HEK293 (cell line): ENCODE measurements at regions not wholly inside any gene's neighbourhood (a gene's known extent, or its start where the extent isn't known, plus 50 kb on each side); places are given as distances from the start of the nearest gene placed in this dataset.

ENCODE experiments used
- CTCF ChIP-seq: fragments of 450-650 bp; formaldehyde crosslinking; IDR thresholded peaks from 2 replicates; pipeline ENCODE4 v1.5.1; 2016; ENCODE audit warnings: missing biosample characterization, missing genetic modification characterization
- MEIS1 ChIP-seq: sonication (generic); formaldehyde crosslinking; IDR thresholded peaks from 2 replicates; pipeline ENCODE4 v1.8.1; 2022; ENCODE audit warnings: missing genetic modification reagents, mild to moderate bottlenecking, borderline replicate concordance
- ZBTB1 ChIP-seq: fragments of 450-650 bp; formaldehyde crosslinking; IDR thresholded peaks from 2 replicates; pipeline ENCODE4 v1.5.1; 2016; ENCODE audit warnings: missing biosample characterization, missing genetic modification characterization
- ZBTB26 ChIP-seq: fragments of 450-650 bp; formaldehyde crosslinking; optimal IDR thresholded peaks from 2 replicates; pipeline ENCODE3; 2016; ENCODE audit warnings: missing biosample characterization, mild to moderate bottlenecking, missing genetic modification characterization
- ZBTB8A ChIP-seq: fragments of 450-650 bp; formaldehyde crosslinking; IDR thresholded peaks from 2 replicates; pipeline ENCODE4 v1.5.1; 2016; ENCODE audit warnings: missing biosample characterization, missing genetic modification characterization
- ZNF175 ChIP-seq: fragments of 450-650 bp; formaldehyde crosslinking; IDR thresholded peaks from 2 replicates; pipeline ENCODE4 v1.5.1; 2016; ENCODE audit warnings: missing biosample characterization, missing genetic modification characterization
- ZNF184 ChIP-seq: fragments of 450-650 bp; IDR thresholded peaks from 2 replicates; pipeline ENCODE4 v1.5.1; 2018; ENCODE audit warnings: missing biosample characterization, mild to moderate bottlenecking, missing genetic modification characterization
- ZNF214 ChIP-seq: fragments of 450-650 bp; formaldehyde crosslinking; IDR thresholded peaks from 2 replicates; pipeline ENCODE4 v1.5.1; 2017; ENCODE audit warnings: missing biosample characterization, mild to moderate bottlenecking, missing genetic modification characterization, borderline replicate concordance
- ZNF26 ChIP-seq: fragments of 450-650 bp; formaldehyde crosslinking; IDR thresholded peaks from 2 replicates; pipeline ENCODE4 v1.5.1; 2016; ENCODE audit warnings: missing biosample characterization, missing genetic modification characterization
- ZNF274 ChIP-seq, 2 experiments: fragments of 200-500 bp in 1 of 2; fragments of 450-650 bp in 1 of 2; sonication (Bioruptor generic) in 1 of 2; formaldehyde crosslinking in 1 of 2; IDR thresholded peaks; 2 replicates each; pipeline versions ENCODE4 v1.5.1 to v1.6.1; 2014 to 2016; ENCODE audit warnings: borderline replicate concordance in 1 of 2, inconsistent platforms in 1 of 2, low read length in 1 of 2, missing biosample characterization in 1 of 2, missing genetic modification characterization in 1 of 2
- ZNF292 ChIP-seq: fragments of 450-650 bp; formaldehyde crosslinking; IDR thresholded peaks from 2 replicates; pipeline ENCODE4 v1.5.1; 2016; ENCODE audit warnings: low read depth, missing biosample characterization, missing genetic modification characterization, borderline replicate concordance
- ZNF558 ChIP-seq: fragments of 450-650 bp; formaldehyde crosslinking; IDR thresholded peaks from 2 replicates; pipeline ENCODE4 v1.5.1; 2016; ENCODE audit warnings: missing biosample characterization, missing genetic modification characterization
- TF ChIP-seq, protein P1 (sequence below): fragments of 450-650 bp; formaldehyde crosslinking; IDR thresholded peaks from 2 replicates; pipeline ENCODE4 v1.5.1; 2016; ENCODE audit warnings: missing biosample characterization, missing genetic modification characterization

DNA sequence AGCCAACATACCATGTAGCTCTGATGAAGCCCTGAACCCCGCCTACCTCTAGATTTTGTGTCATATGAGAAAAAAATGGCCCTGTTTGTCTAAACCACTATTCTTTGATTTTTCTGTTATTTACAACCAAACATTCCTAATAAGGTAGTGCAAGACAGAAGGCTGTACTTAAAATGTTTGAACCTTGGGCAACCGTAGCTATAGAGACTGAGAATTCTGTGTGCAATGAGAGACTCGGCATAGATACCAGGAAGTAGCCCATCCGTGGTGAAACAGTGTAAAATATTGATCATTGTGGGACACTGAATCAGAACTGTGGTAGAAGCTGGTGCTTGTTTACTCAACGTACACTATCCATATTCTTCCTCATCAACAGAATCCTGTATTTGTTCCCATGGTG, 86.5 kb upstream of the TMCC3 start:
- TF ChIP-seq MEIS1 (CRISPR knock-in tag): no peak
- no peak for TF ChIP-seq CTCF (tag by site-specific recombination)
- TF ChIP-seq, protein P1, sequence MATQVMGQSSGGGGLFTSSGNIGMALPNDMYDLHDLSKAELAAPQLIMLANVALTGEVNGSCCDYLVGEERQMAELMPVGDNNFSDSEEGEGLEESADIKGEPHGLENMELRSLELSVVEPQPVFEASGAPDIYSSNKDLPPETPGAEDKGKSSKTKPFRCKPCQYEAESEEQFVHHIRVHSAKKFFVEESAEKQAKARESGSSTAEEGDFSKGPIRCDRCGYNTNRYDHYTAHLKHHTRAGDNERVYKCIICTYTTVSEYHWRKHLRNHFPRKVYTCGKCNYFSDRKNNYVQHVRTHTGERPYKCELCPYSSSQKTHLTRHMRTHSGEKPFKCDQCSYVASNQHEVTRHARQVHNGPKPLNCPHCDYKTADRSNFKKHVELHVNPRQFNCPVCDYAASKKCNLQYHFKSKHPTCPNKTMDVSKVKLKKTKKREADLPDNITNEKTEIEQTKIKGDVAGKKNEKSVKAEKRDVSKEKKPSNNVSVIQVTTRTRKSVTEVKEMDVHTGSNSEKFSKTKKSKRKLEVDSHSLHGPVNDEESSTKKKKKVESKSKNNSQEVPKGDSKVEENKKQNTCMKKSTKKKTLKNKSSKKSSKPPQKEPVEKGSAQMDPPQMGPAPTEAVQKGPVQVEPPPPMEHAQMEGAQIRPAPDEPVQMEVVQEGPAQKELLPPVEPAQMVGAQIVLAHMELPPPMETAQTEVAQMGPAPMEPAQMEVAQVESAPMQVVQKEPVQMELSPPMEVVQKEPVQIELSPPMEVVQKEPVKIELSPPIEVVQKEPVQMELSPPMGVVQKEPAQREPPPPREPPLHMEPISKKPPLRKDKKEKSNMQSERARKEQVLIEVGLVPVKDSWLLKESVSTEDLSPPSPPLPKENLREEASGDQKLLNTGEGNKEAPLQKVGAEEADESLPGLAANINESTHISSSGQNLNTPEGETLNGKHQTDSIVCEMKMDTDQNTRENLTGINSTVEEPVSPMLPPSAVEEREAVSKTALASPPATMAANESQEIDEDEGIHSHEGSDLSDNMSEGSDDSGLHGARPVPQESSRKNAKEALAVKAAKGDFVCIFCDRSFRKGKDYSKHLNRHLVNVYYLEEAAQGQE (tag by site-specific recombination): no peak
- TF ChIP-seq ZNF292: no peak
- no peak for TF ChIP-seq ZNF274 (IDR thresholded peaks at IDR 0.05; ENCODE audit: low read length)
- no peak for TF ChIP-seq ZNF274 (tag by site-specific recombination; IDR thresholded peaks at IDR 0.05; ENCODE audit: borderline replicate concordance)
- no peak for TF ChIP-seq ZBTB1 (tag by site-specific recombination)
- TF ChIP-seq ZBTB8A (tag by site-specific recombination): no peak
- no peak for TF ChIP-seq ZNF175 (tag by site-specific recombination)
- no peak for TF ChIP-seq ZNF184
- TF ChIP-seq ZBTB26 (tag by site-specific recombination): no peak
- TF ChIP-seq ZNF558 (tag by site-specific recombination): no peak
- TF ChIP-seq ZNF214: no peak
- no peak for TF ChIP-seq ZNF26
